Tongue (tissue), 1 donor: ENCODE measurements at regions not wholly inside any gene's neighbourhood (a gene's known extent, or its start where the extent isn't known, plus 50 kb on each side); places are given as distances from the start of the nearest gene placed in this dataset.
A peak's percentile ranks its signal among the peaks of the same experiment; 100 is the strongest.
"Not testable (repeated sequence)": the region's sequence is repeated elsewhere in the genome, so short reads cannot be mapped to it uniquely, and the experiment has no call there.

Source experiments
- DNase-seq: peaks from one replicate; pipeline ENCODE4 v3.0.0-alpha.2; 2015

DNA sequence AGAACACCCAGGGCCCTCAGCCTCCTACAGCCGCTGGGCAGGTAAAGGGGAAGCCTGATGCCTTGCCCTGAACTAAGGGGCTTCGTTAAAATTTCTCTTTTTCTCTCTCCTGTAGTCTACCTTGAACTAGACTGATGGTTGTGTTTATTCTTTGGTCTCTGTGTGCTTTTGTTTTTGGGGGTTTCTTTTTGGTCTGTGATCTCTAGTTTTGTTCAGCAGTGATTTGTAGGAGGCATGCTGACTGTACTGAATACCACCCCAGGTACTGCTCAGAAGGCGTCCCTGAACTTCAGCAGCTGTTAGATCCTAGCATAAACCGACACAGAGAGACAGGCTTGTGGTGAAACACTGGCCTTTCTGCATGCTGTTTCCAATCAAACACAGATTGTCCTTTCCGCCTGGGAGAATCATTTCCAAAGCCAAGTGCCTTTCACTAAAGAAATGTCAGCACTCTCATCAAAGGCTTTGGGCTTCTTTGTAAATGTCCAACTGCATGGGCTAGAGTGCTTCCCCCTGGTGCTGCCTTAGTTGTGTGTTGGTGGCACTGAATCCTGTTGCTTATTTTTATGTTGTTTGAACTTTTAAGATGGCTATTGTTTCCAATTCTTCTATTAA, 364.7 kb upstream of the SASH1 start:
- no peak for DNase-seq

DNA sequence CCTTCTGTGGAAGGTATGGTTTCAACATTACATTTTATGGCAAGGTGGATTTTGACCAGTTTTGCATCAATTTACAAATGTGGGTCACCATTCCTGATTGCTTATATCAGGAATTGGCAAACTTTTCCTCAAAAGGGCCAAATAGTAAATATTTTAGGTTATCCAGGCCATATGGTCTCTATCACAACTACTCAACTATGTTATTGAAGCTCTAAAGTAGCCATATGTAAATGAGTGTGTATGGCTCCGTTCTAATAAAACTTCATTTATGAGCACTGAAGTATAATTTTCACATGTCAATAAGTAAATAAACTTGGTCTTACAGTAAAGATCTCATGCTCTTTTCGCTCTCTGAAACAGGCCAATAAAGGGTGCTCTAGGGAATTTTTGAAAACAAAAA, 362.7 kb upstream of the SASH1 start:
- DNase-seq = no peak

DNA sequence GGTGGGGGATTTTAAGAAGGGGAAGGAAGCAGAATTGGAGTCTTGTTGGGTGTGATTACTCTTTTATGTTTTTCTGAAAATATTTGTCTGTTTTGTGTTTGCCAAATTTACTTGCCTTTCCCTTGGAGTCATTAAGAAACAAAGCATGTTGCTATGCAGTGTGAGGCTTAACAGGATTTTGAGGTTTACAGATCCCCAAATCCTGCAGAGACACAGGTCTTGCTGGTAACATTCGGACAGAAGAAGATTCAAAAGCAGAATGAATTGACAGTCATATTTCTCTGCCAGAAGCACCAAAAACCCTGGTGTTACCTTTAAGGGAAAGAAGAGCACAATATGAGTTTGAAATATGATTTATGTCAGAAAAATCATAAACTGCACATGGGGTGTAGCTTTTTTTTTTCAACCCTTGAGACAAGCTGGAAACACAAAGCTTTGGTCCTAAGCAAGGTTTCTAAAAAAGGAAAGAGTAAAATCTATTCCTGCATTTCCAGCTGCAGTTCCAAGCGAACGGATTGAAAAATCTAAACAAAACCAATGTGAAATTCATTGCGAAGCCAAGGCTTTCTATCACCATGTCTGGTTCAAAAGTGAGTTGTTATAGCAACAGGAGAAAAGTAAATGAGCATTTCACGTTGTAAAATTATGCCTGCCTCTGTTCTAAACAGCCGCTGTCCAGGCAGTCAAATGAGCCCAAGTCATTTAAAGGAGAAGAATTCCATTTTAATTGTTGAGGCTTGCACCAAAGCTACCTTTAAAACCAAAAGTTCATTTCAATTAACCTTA, 358.9 kb upstream of the SASH1 start:
- peak; percentile 90 for DNase-seq

DNA sequence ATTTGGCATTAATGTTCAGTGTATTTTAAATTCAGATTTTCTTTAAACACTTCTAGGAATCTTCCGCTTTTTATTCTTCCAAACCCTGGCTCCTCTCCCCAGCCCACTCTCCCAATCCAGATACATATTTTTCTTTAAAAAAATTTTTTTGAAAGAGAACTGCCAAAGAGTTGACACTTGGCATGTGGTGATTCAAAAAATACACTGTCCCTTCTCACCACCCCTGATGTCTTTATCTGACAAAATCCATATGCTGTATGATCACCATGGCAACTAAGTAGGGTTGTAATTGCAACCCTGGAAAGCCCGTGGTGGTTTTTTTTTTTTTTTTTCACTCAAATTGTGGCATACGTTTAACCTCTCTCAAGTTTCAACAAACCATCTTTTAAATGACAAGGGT, 355.8 kb upstream of the SASH1 start:
- DNase-seq = peak; percentile 79

DNA sequence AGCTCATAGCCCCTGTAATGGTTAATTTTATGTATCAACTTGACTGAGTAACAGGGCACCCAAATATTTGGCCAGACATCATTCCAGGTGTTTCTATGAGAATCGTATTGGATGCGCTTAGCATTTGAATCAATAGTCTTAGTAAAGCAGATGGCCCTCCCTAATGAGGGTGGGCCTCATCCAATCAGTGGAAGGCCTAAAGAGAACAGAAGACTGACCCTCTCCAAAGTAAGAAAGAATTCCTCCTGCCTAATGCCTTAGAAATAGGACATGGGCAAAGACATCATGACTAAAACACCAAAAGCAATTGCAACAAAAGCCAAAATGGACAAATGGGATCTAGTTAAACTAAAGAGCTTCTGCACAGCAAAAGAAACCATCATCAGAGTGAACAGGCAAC, 352.5 kb upstream of the SASH1 start:
- no peak for DNase-seq

DNA sequence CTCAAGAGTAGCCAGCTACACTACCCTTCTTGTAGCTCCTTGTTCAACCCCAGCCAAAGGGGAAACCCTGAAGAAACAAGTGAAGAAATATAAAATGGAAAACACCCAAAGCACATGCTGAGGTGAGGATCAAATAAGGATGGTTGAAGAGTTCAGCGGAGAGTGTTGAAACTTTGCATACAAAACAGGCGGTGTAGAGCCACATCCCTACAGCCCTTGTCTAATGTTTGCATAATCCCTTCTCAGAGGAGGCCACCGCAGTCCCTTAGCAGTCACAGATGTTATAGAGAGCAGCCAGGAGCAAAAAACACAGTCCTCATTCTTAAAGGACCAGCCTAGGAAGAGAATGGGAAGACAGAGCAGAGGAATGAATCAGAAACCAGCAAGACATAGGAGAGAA, 350.7 kb upstream of the SASH1 start:
- DNase-seq = no peak

DNA sequence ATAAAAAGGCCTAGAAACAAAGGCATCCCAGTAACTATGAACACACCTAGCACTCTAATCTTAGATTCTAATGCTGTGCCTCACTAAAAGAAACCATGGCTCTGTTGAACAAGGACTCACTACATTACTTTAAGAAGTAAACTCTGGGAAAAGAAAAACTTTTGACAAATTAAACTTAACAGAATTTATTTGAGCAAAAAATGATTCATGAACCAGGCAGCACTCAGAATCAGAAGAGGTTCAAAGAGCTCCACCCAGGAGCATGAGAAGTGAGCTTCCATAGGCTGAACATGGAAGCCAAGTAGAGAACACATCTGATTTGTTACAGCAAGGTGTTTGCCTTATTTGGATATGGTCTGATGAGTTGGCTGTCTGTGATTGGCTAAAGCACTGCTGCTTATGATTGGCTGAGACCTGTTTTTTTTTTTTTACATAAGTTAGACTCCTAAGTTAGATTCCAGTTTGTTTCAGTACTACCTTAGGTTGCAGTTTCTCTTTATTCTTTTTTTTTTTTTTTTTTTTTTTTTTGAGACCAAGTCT, 343.6 kb upstream of the SASH1 start:
- DNase-seq = no peak

DNA sequence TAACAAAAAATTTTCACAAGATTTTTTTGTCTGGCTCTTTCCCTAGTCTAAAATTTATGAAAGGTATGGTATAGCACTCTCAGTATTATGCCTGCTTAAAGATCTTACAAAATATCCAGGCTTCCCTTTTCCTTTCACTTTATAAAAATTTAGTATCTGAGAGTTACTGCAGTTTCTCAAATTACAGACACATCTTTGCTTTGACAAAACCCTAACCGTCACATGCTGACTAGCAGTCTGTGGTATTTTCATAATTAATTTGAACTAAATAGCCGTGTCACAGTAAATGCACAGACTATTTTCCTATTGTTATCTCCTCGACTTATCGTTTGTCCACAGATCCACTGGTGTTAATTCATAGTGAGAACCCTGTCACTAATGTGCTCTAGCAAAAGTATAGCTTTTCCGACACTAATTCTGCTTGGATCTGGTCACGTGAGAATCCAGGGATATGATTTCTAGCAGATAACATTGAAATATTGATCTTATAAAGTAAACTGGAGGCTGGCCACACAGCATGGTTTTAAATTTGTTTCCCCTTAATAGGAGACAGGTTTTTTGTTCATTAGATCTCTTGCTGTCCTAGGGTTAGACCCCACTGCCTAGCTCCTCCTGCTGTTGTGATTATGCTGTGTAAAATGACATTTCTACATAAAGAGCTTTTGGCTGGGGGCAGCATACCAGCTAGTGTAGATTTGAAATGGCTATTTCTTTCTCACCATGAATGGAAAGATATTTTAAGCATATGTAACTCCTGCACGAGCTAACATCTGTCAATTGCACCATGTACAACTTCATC, 340.6 kb upstream of the SASH1 start:
- DNase-seq = peak; percentile 67

DNA sequence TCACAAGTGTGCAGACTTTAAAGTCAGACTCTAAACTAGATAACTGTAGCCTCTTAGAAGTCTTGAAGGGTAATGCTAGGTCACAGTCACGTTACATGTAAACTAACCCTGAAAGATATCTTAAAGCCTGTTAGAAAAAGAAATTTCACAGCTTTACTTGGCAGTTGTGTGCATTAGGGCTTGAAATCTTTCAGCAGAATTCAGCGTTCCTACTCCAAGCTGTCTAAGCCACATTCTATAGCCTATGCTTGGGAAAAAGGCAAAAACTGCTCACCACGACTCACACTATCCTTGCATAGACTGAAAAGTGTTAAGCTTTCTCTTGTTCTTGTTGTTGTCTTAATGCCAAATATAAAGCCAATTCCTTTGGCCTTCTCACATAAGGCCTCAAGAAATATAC, 338.0 kb upstream of the SASH1 start:
- no peak for DNase-seq

DNA sequence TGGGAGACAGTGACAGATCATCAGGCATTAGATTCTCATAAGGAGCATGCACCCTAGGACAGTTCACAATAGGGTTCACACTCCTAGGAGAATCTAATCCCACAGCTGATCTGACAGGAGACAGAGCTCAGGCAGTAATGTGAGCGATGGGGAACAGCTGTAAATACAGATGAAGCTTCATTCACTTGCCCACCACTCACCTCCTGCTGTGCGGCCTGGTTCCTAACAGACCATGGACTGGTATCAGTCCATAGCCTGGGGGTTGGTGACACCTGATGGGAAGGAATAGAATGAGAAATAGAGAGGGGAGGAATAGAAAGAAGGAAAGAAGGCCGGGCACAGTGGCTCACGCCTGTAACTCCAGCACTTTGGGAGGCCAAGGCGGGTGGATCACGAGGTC, 336.8 kb upstream of the SASH1 start:
- no peak for DNase-seq

DNA sequence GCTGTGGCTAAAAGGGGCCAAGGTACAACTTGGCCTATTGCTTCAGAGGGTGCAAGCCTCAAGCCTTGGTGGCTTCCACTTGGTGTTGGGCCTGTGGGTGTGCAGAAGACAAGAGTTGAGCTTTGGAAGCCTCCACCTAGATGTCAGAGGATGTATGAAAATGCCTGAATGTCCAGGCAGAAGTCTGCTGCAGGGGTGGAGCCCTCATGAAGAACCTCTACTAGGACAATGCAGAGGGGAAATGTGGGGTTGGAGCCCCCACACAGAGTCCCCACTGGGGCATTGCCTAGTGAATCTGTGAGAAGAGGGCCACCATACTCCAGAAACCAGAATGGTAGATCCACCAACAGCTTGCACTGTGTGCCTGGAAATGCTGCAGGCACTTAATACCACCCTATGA, 332.1 kb upstream of the SASH1 start:
- DNase-seq = not testable (repeated sequence)

DNA sequence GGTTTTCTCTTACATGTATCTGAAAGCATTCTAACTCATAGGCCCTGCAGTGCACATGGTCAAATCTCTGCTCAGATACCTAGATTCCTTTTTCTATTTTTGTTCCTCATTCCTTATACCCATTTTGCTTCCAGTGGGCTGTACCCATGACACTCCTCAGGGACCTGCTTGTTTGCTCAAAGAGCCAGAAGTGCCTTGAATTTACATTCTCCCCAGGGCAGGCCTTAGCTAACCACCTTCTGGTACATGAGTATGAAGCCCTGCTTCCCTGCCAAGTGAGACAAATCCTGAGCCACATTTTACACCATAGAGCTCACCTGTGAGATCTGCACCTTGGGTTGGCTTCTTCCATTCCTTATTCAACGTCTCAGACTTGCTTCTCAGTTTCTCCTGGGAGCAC, 326.6 kb upstream of the SASH1 start:
- DNase-seq = no peak

DNA sequence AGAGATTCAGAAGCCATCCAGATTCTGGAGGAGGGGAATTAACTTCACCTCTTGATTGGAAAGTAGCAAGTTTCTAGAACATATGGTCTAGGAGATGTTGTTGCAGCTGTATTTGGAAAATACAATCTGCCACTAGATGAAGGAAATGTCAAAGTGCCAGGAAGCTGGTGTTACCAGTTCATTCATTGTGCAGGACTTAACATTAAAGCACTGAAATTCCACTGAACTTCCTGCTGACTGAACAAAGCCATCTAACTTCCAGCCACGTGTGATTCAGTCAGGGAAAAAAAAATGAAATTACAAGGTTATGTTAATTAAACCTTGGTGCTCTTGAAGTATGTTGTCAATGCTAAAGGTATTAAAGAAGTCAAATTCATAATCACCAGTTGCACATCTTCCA, 321.5 kb upstream of the SASH1 start:
- no peak for DNase-seq

DNA sequence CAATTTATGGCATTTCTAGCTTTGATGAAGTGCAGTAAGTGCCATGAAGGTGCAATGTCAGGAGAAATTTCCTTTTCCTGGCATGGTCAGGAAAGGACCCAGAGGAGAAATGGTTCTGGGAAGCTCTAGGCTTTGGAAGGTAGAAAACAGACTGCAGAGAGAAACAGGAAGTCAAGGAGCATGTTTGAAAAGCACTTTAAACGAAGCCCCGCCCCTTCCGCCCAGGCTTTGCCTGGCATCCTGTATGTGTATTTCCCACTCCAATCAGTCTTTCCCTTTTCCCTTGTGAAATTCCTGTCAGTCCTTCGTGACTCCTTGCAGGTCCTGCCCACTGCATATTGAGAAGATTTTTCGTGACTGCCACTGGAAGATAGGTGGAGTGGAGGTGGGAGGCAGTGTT, 320.9 kb upstream of the SASH1 start:
- DNase-seq = no peak

DNA sequence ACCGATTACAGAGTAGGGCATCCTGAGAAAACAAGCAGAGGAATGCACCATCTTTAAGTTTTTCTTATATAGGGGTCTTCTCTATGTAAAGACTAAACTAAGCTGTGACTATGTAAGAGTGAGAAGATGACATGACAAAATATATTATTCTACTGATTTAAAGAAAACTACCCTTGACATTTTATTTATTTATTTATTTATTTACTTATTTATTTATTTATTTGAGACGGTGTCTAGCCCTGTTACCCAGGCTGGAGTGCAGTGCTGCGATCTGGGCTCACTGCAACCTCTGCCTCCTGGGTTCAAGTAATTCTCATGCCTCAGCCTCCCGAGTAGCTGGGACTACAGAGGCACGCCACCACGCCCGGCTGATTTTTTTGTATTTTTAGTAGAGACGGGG, 320.4 kb upstream of the SASH1 start:
- not testable (repeated sequence) for DNase-seq

DNA sequence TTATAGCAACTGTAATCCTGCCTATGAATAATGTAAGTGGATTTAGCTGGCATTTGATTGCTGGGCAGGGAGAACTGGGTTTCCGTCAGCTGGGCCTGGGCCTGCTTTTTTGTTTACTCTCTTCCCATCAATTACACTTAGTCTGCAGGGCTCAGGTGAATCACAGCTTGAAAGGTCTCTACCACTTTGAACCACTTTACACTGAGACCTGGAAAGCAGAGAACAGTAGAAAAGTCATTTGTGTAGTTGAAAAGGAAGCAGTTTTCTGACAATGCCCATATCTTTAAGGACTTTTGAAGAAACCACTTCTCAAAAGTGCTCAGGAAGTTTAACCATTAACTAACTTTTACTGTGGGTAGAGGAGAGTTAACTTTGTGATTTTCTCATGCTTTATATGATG, 315.4 kb upstream of the SASH1 start:
- DNase-seq = no peak

DNA sequence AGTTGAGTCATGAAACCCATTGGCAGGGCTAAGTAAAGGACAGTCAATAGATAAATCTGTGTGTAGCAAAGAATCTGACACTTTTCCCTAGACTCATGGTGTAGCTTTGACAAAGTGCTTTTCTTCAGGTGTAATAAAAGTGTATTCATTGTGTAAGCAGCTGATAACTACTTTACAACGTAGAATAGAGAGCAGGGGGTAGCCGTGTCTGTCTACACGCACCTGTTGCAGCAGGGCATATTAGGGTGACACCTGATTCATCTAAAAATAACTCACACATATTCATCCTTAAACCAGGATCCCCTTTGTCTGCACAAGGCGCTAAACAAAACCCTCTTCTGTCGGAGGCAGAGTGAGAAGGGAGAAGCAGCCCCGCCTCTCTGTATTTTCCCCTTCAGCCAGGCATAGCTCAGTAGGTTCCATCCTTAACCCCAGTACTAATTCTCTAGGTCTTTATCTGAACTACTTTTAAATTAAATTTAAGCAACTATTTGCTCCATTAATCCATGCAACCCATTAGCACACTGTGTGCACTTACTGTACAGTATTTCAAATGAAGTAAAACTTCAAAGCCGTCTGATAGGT, 306.7 kb upstream of the SASH1 start:
- no peak for DNase-seq

DNA sequence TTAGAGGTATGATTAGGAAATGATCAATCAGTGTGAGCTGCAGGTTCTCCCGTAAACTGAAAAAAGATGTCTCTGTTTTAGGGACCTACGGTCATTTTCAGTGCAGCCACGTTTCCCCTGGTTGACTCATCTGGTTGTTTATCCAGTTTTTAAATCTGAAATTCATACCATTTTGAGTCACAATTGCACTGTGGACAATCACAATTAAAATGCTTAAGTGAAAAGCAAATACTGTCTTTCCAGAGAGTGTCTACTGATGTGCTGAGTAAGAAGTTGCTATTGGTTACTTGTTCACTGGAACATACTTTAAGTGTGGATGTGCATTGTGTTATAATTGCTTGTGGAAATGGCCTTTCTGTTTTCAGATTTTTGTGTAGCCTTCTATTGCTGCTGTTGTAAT, 305.1 kb upstream of the SASH1 start:
- no peak for DNase-seq

DNA sequence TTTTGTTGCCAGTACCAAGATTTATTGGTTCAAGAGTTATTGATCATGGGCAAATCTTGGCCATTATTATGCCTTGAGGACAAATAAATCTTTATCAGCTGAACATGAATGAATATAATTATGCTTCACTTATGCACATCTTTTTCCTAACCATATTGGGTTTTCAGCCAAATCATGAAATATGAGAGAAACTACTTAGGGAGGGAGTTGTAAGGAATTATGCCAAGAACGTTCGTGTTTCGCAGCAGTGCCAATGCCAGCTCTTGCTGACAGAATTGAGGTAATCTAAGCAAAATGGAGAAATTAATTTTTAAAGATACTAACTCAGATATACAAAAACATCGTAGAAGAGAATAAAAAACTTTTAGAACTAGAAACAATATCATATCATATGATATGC, 301.1 kb upstream of the SASH1 start:
- DNase-seq = peak; percentile 36

DNA sequence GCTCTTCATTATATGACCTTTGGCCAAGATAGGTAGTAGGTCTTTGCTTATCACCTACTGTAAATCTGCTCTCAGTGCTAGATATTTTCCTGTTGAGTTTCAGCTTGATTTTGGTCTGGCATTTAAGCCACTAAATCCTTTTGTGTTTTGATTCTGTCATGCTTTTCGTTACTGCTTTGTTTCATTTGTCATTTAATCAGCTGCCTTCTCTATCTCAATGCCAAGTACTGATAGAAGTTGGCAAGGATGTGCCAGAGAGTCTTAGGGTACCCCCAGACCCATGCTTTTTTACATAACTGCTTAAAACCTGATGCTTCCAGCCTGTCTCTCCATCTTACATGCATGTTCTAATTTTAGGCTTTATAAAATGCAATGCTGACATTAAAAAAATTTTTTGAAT, 300.1 kb upstream of the SASH1 start:
- DNase-seq = no peak

DNA sequence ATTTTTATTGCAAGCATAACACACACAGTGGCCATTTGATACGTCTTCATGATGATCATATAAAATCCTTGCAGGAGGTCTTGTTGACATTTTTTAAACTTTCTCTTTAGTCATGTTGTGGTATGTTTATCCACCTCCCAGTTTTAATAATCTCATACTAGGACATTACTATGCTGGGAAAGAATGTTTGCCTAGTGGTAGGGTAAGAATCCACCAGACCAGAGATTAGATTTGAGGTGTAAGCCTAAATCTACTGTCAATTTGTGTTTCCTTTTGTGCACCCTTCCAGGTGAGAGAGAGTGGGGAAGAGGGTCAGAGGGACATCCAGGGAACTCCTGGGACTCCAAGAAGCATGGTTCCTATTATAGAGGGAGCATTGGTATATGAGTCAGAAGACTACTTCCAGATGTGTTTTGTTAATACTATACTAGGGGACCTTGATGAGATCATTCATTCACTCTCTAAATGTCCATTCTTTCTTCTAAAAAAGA, 298.3 kb upstream of the SASH1 start:
- no peak for DNase-seq

DNA sequence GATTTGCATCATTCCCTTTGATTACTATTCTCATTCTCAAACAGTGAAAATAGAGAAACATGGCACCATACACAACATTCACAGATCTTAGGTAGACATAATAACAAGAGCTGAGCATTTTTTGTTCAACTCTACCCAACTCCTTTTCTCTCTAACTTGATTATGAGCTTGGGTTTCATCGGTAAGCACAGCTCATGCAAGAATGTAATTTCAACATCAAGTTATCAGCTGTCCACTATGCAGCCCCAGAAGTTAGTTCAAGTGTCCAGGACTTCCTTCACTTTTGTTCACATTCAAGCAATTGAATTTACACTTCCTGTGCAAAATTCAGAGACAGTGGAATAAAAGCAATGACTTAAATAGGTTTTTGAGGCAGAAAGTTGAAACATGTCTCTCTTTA, 297.7 kb upstream of the SASH1 start:
- DNase-seq = no peak

DNA sequence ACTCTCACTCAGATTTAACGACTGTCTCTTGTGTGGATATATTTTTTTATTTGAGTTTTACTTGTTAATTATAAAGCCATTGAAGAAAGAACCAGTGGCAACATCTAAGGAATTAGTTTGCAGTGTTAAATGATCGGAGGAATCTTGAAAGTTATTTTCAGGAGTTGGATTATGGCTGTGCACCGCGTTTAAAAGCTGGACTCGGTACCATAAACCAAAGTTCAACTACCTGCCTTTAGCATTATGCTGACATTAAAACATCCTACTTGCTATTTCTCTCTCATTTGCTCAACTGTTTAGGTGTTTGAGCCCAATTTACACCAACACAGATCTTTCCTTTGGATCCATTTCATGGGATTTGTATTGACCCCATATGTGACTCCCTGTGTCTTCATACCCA, 289.4 kb upstream of the SASH1 start:
- DNase-seq = no peak
